H1 (cell line): ENCODE measurements at regions not wholly inside any gene's neighbourhood (a gene's known extent, or its start where the extent isn't known, plus 50 kb on each side); places are given as distances from the start of the nearest gene placed in this dataset.

ENCODE experiments used
- CTCF ChIA-PET: fragments of 300-600 bp; sonication (Branson Sonifier 250); formaldehyde crosslinking; loops from one replicate; lab custom pipeline; 2021; ENCODE audit not compliant: partially characterized antibody; lab: Charles Lee
- POLR2A ChIA-PET: fragments of 300-600 bp; sonication (Branson Sonifier 250); formaldehyde crosslinking; loops from one replicate; lab custom pipeline; 2021; ENCODE audit warnings: inconsistent platforms; ENCODE audit not compliant: partially characterized antibody; lab: Charles Lee
- DNase-seq, 2 experiments: peaks; one replicate each; pipeline versions ENCODE4 v3.0.0 to v3.0.0-alpha.2; 2010 to 2022; ENCODE audit warnings: low spot score in 2 of 2, low read depth in 1 of 2, mixed read lengths in 1 of 2
- FAIRE-seq: peaks from 2 replicates; lab custom pipeline; 2011; peaks lifted over from hg19 to GRCh38; lab: Jason Lieb, UNC
- H2AFZ ChIP-seq: 2 replicates; pipeline ENCODE4 v1.8.1; 2012; ENCODE audit warnings: low read length, inconsistent platforms
- H2AK5ac ChIP-seq: 2 replicates; pipeline ENCODE4 v1.6.1; 2013; ENCODE audit warnings: low read depth, low read length
- H2BK120ac ChIP-seq: replicated peaks from 2 replicates; pipeline ENCODE3; 2013; ENCODE audit warnings: low read depth, low read length, inconsistent platforms
- H2BK12ac ChIP-seq: 2 replicates; pipeline ENCODE4 v1.6.1; 2013; ENCODE audit warnings: low read depth, low read length
- H2BK15ac ChIP-seq: 2 replicates; pipeline ENCODE4 v1.6.1; 2013; ENCODE audit warnings: low read length
- H2BK20ac ChIP-seq: 2 replicates; pipeline ENCODE4 v1.6.1; 2013; ENCODE audit warnings: low read length
- H2BK5ac ChIP-seq: 2 replicates; pipeline ENCODE4 v1.6.1; 2013; ENCODE audit warnings: low read depth, low read length
- H3K14ac ChIP-seq: 2 replicates; pipeline ENCODE4 v1.6.1; 2013; ENCODE audit warnings: inconsistent platforms; ENCODE audit not compliant: insufficient read length
- H3K18ac ChIP-seq: 2 replicates; pipeline ENCODE4 v1.6.1; 2013; ENCODE audit warnings: low read length; ENCODE audit errors: extremely low read depth
- H3K23ac ChIP-seq: 2 replicates; pipeline ENCODE4 v1.6.1; 2013; ENCODE audit warnings: inconsistent platforms; ENCODE audit not compliant: insufficient read length
- H3K23me2 ChIP-seq: 2 replicates; pipeline ENCODE4 v1.6.1; 2013; ENCODE audit warnings: low read depth, low read length
- H3K27ac ChIP-seq: 2 replicates; pipeline ENCODE4 v1.6.1; 2011; ENCODE audit warnings: low read depth, low read length, inconsistent platforms
- H3K27me3 ChIP-seq, 4 experiments: replicated peaks in 1 of 4; 1 replicate in 1 of 4; 2 replicates in 3 of 4; pipeline versions ENCODE4 v1.6.1 to v1.8.1; 2011 to 2013; ENCODE audit warnings: low read length in 3 of 4, mild to moderate bottlenecking in 3 of 4, inconsistent platforms in 2 of 4, mixed read lengths in 2 of 4, moderate library complexity in 1 of 4; ENCODE audit not compliant: control insufficient read depth in 3 of 4, insufficient read depth in 3 of 4; ENCODE audit errors: extremely low read depth in 1 of 4
- H3K36me3 ChIP-seq, 4 experiments: 2 replicates each; pipeline versions ENCODE4 v1.6.1 to v1.8.1; 2011 to 2013; ENCODE audit warnings: mild to moderate bottlenecking in 4 of 4, low read length in 3 of 4, moderate library complexity in 2 of 4, control low read depth in 1 of 4, inconsistent platforms in 1 of 4; ENCODE audit not compliant: insufficient read depth in 4 of 4, control insufficient read depth in 2 of 4
- H3K4ac ChIP-seq: replicated peaks from 2 replicates; pipeline ENCODE3; 2013; ENCODE audit warnings: low read length, low read depth, mixed read lengths, inconsistent platforms; ENCODE audit not compliant: insufficient read length
- H3K4me1 ChIP-seq, 4 experiments: replicated peaks in 1 of 4; 1 replicate in 1 of 4; 2 replicates in 3 of 4; pipeline versions ENCODE4 v1.6.1 to v1.8.1; 2011 to 2013; ENCODE audit warnings: low read length in 3 of 4, inconsistent platforms in 2 of 4, mixed read lengths in 1 of 4; ENCODE audit not compliant: insufficient read depth in 4 of 4, control insufficient read depth in 3 of 4
- H3K4me2 ChIP-seq, 2 experiments: 2 replicates each; pipeline versions ENCODE4 v1.6.1 to v1.8.1; 2011 to 2013; ENCODE audit warnings: low read depth in 2 of 2, low read length in 2 of 2, control low read depth in 1 of 2, inconsistent platforms in 1 of 2, mild to moderate bottlenecking in 1 of 2; ENCODE audit not compliant: insufficient read depth in 1 of 2
- H3K4me3 ChIP-seq, 4 experiments: fragments of 200-600, 300-600 bp in 1 of 4; sonication (generic), shearing (Covaris generic), sonication (Bioruptor Twin) in 1 of 4; 2 replicates each; pipeline versions ENCODE4 v1.5.1 to v1.8.1; 2011 to 2016; ENCODE audit warnings: low read length in 4 of 4, low read depth in 3 of 4, control low read depth in 2 of 4, inconsistent platforms in 2 of 4, mild to moderate bottlenecking in 2 of 4, mixed read lengths in 1 of 4, moderate library complexity in 1 of 4; ENCODE audit not compliant: insufficient read depth in 2 of 4; ENCODE audit errors: extremely low read depth in 1 of 4
- H3K56ac ChIP-seq: replicated peaks from 2 replicates; pipeline ENCODE3; 2013; ENCODE audit warnings: low read depth, mild to moderate bottlenecking, mixed read lengths, low read length, inconsistent platforms; ENCODE audit not compliant: insufficient read length
- H3K79me1 ChIP-seq: 2 replicates; pipeline ENCODE4 v1.6.1; 2013; ENCODE audit warnings: low read depth, low read length, control low read depth
- H3K79me2 ChIP-seq, 2 experiments: 2 replicates each; pipeline versions ENCODE4 v1.6.1 to v1.8.1; 2012 to 2013; ENCODE audit warnings: low read length in 2 of 2, mild to moderate bottlenecking in 2 of 2, inconsistent platforms in 1 of 2; ENCODE audit not compliant: insufficient read depth in 2 of 2, control insufficient read depth in 1 of 2
- H3K9ac ChIP-seq, 4 experiments: replicated peaks in 1 of 4; 1 replicate in 1 of 4; 2 replicates in 3 of 4; pipeline versions ENCODE4 v1.6.1 to v1.8.1; 2011 to 2013; ENCODE audit warnings: low read depth in 3 of 4, low read length in 3 of 4, control low read depth in 2 of 4, mild to moderate bottlenecking in 2 of 4, moderate library complexity in 2 of 4, inconsistent platforms in 1 of 4; ENCODE audit errors: extremely low read depth in 1 of 4
- H3K9me3 ChIP-seq, 2 experiments: 2 replicates each; pipeline versions ENCODE4 v1.6.1 to v1.8.1; 2012 to 2013; ENCODE audit warnings: mild to moderate bottlenecking in 2 of 2, moderate library complexity in 2 of 2, control low read depth in 1 of 2, inconsistent platforms in 1 of 2, low read depth in 1 of 2, low read length in 1 of 2, mixed read lengths in 1 of 2; ENCODE audit not compliant: insufficient read depth in 2 of 2
- H4K20me1 ChIP-seq, 2 experiments: replicated peaks in 1 of 2; 2 replicates each; pipeline versions ENCODE3 to v1.8.1; 2011 to 2013; ENCODE audit warnings: inconsistent platforms in 2 of 2, low read length in 2 of 2, mild to moderate bottlenecking in 1 of 2; ENCODE audit not compliant: insufficient read depth in 2 of 2, control insufficient read depth in 1 of 2
- H4K5ac ChIP-seq: 2 replicates; pipeline ENCODE4 v1.6.1; 2013; ENCODE audit warnings: low read length, low read depth, mixed read lengths, inconsistent platforms; ENCODE audit not compliant: insufficient read length
- H4K8ac ChIP-seq: 2 replicates; pipeline ENCODE4 v1.8.0; 2013; ENCODE audit warnings: mild to moderate bottlenecking, moderate library complexity, low read length, inconsistent platforms; ENCODE audit not compliant: insufficient read depth; ENCODE audit errors: extremely low read depth
- H4K91ac ChIP-seq: replicated peaks from 2 replicates; pipeline ENCODE3; 2013; ENCODE audit warnings: low read length, mixed read lengths, inconsistent platforms; ENCODE audit not compliant: insufficient read length
- CTBP2 ChIP-seq: IDR thresholded peaks from 2 replicates; pipeline ENCODE4 v1.7.0; 2011; ENCODE audit warnings: borderline replicate concordance, mild to moderate bottlenecking, moderate library complexity, mixed read lengths, low read length; ENCODE audit not compliant: insufficient read depth, insufficient read length
- EGR1 ChIP-seq: IDR thresholded peaks from 2 replicates; pipeline ENCODE4 v1.6.1; 2011; ENCODE audit warnings: low read depth, low read length, borderline replicate concordance
- EP300 ChIP-seq, 2 experiments: IDR thresholded peaks; 1 replicate in 1 of 2; 2 replicates in 1 of 2; pipeline ENCODE4 v1.6.1; 2011 to 2012; ENCODE audit warnings: low read depth in 2 of 2, low read length in 2 of 2, mild to moderate bottlenecking in 2 of 2, borderline replicate concordance in 1 of 2, inconsistent platforms in 1 of 2, moderate library complexity in 1 of 2
- JUN ChIP-seq: IDR thresholded peaks from 2 replicates; pipeline ENCODE4 v1.6.1; 2011; ENCODE audit warnings: low read depth, mild to moderate bottlenecking, improper control_type of control experiment, low read length
- JUND ChIP-seq: IDR thresholded peaks from 2 replicates; pipeline ENCODE4 v1.6.1; 2011; ENCODE audit warnings: mild to moderate bottlenecking, improper control_type of control experiment, low read length
- KDM4A ChIP-seq: IDR thresholded peaks from one replicate; pipeline ENCODE4 v1.7.1; 2012; ENCODE audit warnings: low read depth, mild to moderate bottlenecking, moderate library complexity, low read length, inconsistent platforms; ENCODE audit not compliant: severe bottlenecking
- POU5F1 ChIP-seq: IDR thresholded peaks from 2 replicates; pipeline ENCODE4 v1.6.1; 2011; ENCODE audit warnings: low read depth, mild to moderate bottlenecking, low read length, moderate library complexity
- RAD21 ChIP-seq, 2 experiments: IDR thresholded peaks in 1 of 2; conservative IDR thresholded peaks in 1 of 2; 2 replicates each; pipeline ENCODE4 v1.6.1; 2011; ENCODE audit warnings: low read depth in 2 of 2, low read length in 2 of 2, improper control_type of control experiment in 1 of 2, inconsistent platforms in 1 of 2, mild to moderate bottlenecking in 1 of 2, moderate library complexity in 1 of 2
- RBBP5 ChIP-seq: IDR thresholded peaks from 2 replicates; pipeline ENCODE4 v1.7.1; 2012; ENCODE audit warnings: low read depth, mild to moderate bottlenecking, inconsistent platforms, low read length, moderate library complexity, borderline replicate concordance
- SIX5 ChIP-seq: IDR thresholded peaks from 2 replicates; pipeline ENCODE4 v1.6.1; 2011; ENCODE audit warnings: mild to moderate bottlenecking, low read depth, low read length
- SP1 ChIP-seq: IDR thresholded peaks from 2 replicates; pipeline ENCODE4 v1.6.1; 2011; ENCODE audit warnings: low read depth, low read length
- SP2 ChIP-seq: IDR thresholded peaks from 2 replicates; pipeline ENCODE4 v1.6.1; 2012; ENCODE audit warnings: mild to moderate bottlenecking, low read length, inconsistent platforms
- SUZ12 ChIP-seq: fragments of 200-600 bp; sonication (generic); IDR thresholded peaks from 2 replicates; pipeline ENCODE4 v1.6.1; 2012; ENCODE audit warnings: mild to moderate bottlenecking, inconsistent platforms, low read length, moderate library complexity, mixed read lengths
- TEAD4 ChIP-seq: IDR thresholded peaks from 2 replicates; pipeline ENCODE4 v1.6.1; 2012; ENCODE audit warnings: low read depth, low read length, inconsistent platforms, mixed read lengths
- TF ChIP-seq, protein P1 (sequence below): IDR thresholded peaks from 2 replicates; pipeline ENCODE4 v1.6.1; 2011; ENCODE audit warnings: low read length, improper control_type of control experiment

GRCh38 chr1:103949779-103950178 is 200.1 kb downstream of the AMY1C start:
- Histone ChIP-seq H3K18ac (no peak overlapping the region), H2BK15ac (no peak overlapping the region), H2AFZ (no peak overlapping the region), H2BK12ac (no peak overlapping the region), H3K4ac (no peak overlapping the region), H3K9me3 (no peaks in the 10 kb centered on the region), H3K4me1 (no peaks in the 10 kb centered on the region), H2BK120ac (no peak overlapping the region), H3K4me3 (no peak overlapping the region), H3K23me2 (no peaks in the 10 kb centered on the region), H3K4me2 (no peak overlapping the region), H3K79me2 (no peaks in the 10 kb centered on the region), H2BK5ac (no peak overlapping the region), H3K79me1 (no peaks in the 10 kb centered on the region), H3K14ac (no peak overlapping the region), H2AK5ac (no peak overlapping the region), H4K20me1 (no peaks in the 10 kb centered on the region), H3K9ac (no peak overlapping the region), H3K27ac (no peak overlapping the region), H3K36me3 (no peaks in the 10 kb centered on the region), H3K27me3 (no peaks in the 10 kb centered on the region), H4K5ac (no peak overlapping the region), H4K8ac (no peak overlapping the region), H4K91ac (no peak overlapping the region), H3K56ac (no peak overlapping the region), H2BK20ac (no peak overlapping the region), H3K23ac (no peak overlapping the region)
- no peak for FAIRE-seq
- no peak for DNase-seq
- CTCF ChIA-PET: interaction anchor here (1.1 to 1.7 kb wide), 4 partner anchors 9 to 183 kb away, joined by 4 to 10 read pairs (median 7); no protein-coding TSS in a partner anchor
- POLR2A ChIA-PET: no interaction called here
- TF ChIP-seq SP2 (no peak), JUN (no peak), POU5F1 (no peak), TEAD4 (no peak), SUZ12 (no peak), EP300 (IDR thresholded peaks at IDR 0.05; ENCODE audit: borderline replicate concordance in 1 of 2, low read depth in 2 of 2, low read length in 2 of 2) (no peak), JUND (no peak), SIX5 (no peak), SP1 (no peak), RBBP5 (no peak), CTBP2 (no peak), KDM4A (no peak), EGR1 (no peak), RAD21 (IDR thresholded peaks at IDR 0.05 in 1 of 2, conservative IDR thresholded peaks at IDR 0.05 in 1 of 2; ENCODE audit: low read depth in 2 of 2, low read length in 2 of 2) (no peak)
- TF ChIP-seq, protein P1, sequence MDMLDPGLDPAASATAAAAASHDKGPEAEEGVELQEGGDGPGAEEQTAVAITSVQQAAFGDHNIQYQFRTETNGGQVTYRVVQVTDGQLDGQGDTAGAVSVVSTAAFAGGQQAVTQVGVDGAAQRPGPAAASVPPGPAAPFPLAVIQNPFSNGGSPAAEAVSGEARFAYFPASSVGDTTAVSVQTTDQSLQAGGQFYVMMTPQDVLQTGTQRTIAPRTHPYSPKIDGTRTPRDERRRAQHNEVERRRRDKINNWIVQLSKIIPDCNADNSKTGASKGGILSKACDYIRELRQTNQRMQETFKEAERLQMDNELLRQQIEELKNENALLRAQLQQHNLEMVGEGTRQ: no peak
